ENCODE measurements at regions not wholly inside any gene's neighbourhood (a gene's known extent, or its start where the extent isn't known, plus 50 kb on each side); places are given as distances from the start of the nearest gene placed in this dataset.
"Not testable (repeated sequence)": the region's sequence is repeated elsewhere in the genome, so short reads cannot be mapped to it uniquely, and the experiment has no call there.

DNA sequence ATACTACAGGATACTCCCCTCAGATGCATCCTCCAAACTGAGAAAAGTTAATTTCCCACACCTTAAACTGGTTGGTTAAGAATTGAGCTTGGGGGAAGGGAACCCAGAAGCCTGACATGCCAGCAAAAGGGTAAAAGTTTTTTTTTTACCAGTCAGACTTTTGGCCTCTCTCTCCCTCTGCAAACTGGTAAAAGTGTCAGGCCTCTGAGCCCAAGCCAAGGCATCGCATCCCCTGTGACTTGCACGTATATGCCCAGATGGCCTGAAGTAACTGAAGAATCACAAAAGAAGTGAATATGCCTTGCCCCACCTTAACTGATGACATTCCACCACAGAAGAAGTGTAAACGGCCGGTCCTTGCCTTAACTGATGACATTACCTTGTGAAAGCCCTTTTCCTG lies 962.3 kb upstream of the GRIA3 start:
- TF ChIP-seq, protein P1, sequence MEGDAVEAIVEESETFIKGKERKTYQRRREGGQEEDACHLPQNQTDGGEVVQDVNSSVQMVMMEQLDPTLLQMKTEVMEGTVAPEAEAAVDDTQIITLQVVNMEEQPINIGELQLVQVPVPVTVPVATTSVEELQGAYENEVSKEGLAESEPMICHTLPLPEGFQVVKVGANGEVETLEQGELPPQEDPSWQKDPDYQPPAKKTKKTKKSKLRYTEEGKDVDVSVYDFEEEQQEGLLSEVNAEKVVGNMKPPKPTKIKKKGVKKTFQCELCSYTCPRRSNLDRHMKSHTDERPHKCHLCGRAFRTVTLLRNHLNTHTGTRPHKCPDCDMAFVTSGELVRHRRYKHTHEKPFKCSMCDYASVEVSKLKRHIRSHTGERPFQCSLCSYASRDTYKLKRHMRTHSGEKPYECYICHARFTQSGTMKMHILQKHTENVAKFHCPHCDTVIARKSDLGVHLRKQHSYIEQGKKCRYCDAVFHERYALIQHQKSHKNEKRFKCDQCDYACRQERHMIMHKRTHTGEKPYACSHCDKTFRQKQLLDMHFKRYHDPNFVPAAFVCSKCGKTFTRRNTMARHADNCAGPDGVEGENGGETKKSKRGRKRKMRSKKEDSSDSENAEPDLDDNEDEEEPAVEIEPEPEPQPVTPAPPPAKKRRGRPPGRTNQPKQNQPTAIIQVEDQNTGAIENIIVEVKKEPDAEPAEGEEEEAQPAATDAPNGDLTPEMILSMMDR (IDR thresholded peaks at IDR 0.05; ENCODE audit: low read length), result not testable (repeated sequence)
- not testable (repeated sequence) for TF ChIP-seq EZH2phosphoT487 (IDR thresholded peaks at IDR 0.05; ENCODE audit: low read length); EZH2 (optimal IDR thresholded peaks at IDR 0.05; ENCODE audit: low read depth, low read length)
